Fibroblast of lung (primary cell): ENCODE measurements at regions not wholly inside any gene's neighbourhood (a gene's known extent, or its start where the extent isn't known, plus 50 kb on each side); places are given as distances from the start of the nearest gene placed in this dataset.

Source experiments
- EZH2 ChIP-seq: IDR thresholded peaks from 2 replicates; pipeline ENCODE4 v1.5.1; 2012; ENCODE audit warnings: low read length, control low read depth, mild to moderate bottlenecking; ENCODE audit errors: missing control alignments
- TF ChIP-seq, protein P1 (sequence below), 2 donors: IDR thresholded peaks in 1 of 2; conservative IDR thresholded peaks in 1 of 2; 1 replicate in 1 of 2; 2 replicates in 1 of 2; pipeline ENCODE4 v1.5.1; 2011 to 2012; ENCODE audit warnings: low read length in 2 of 2, control low read depth in 1 of 2, inconsistent platforms in 1 of 2, low read depth in 1 of 2, mild to moderate bottlenecking in 1 of 2

DNA sequence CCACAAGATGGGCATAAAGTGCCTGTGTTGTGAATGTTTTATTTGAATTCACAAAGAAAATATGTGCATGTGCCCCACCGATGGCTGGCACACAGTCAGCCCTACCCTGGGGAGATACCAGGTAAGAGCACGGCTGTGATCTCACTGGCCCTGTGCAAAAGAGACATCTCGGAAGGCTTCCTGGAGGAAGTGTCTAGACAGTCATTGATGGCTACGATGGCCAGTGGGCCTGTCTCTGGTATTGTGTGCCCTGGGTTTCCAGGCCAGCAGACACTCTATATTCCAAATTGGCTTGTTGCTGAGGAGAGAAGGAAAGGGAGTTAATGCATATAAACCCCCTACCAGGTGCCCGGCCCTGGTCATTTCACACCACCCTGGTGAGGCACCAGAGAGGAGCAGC, 211.7 kb downstream of the GLI2 start:
- TF ChIP-seq, protein P1, sequence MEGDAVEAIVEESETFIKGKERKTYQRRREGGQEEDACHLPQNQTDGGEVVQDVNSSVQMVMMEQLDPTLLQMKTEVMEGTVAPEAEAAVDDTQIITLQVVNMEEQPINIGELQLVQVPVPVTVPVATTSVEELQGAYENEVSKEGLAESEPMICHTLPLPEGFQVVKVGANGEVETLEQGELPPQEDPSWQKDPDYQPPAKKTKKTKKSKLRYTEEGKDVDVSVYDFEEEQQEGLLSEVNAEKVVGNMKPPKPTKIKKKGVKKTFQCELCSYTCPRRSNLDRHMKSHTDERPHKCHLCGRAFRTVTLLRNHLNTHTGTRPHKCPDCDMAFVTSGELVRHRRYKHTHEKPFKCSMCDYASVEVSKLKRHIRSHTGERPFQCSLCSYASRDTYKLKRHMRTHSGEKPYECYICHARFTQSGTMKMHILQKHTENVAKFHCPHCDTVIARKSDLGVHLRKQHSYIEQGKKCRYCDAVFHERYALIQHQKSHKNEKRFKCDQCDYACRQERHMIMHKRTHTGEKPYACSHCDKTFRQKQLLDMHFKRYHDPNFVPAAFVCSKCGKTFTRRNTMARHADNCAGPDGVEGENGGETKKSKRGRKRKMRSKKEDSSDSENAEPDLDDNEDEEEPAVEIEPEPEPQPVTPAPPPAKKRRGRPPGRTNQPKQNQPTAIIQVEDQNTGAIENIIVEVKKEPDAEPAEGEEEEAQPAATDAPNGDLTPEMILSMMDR (conservative IDR thresholded peaks at IDR 0.05 in 1 of 2, IDR thresholded peaks at IDR 0.05 in 1 of 2; ENCODE audit: low read depth in 1 of 2, low read length in 2 of 2) = no peak
- no peak for TF ChIP-seq EZH2
